ENCODE measurements at regions not wholly inside any gene's neighbourhood (a gene's known extent, or its start where the extent isn't known, plus 50 kb on each side); places are given as distances from the start of the nearest gene placed in this dataset.

- no peak for DNase-seq
Measured at GRCh38 chr4:181181331-181181730, 1061.9 kb upstream of the TENM3 start.

DNA sequence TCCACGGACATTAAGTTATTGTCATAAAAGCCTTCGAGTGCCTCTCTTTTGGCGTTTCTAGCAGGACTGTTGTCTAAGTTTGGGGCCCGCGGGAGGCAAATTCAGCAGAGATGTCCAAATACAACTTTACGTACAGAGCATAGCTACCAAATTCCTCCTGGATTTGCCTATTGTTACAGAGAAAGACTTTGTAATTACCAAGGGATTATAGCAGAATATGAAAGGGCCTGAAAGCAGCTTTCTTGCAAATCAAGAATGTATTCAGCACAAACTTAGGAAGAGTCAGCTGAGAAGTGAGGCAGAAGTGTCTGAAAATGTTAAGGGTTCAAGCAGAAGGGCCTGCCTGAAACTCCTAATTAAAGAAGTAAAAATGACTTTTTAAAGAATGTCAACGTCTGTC, 1053.5 kb upstream of the TENM3 start:
- DNase-seq = no peak

DNA sequence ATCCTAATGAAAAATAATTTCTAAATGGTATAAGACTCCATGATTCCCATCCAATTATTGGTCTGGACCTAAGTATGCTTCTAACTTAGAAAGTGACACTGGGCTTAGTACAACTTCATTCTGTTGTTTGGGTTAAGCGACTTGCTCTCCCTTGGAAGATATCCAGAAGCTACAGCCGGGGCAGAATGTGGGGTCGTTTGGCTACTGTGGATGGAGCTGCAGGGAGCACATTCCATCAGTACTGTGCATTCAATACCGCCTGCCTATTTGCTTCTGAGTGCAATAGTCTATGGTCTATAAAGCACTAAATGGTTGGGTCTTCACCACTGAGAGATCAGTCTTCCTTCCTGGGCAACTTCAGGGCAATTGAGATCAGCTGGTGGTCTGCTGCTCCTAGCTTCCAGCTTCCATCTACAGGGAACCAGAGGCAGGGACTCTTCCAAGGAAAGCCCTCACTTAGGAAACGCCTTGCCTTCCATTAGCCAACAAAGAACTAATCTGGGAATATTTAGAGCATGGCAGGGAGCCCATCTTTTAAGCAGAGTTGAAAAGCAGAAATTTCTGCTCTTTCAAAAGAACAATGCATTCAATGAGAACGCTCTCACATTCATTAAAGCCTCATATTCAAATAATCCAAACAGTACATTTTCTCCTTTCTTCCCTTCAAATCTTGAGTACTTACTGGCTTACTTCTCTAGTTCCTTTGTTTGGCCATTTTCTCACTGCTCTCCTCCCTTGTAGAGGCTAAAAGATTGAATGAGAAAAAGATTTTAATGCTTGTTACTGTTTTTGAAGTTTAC, 1049.9 kb upstream of the TENM3 start:
- no peak for DNase-seq

DNA sequence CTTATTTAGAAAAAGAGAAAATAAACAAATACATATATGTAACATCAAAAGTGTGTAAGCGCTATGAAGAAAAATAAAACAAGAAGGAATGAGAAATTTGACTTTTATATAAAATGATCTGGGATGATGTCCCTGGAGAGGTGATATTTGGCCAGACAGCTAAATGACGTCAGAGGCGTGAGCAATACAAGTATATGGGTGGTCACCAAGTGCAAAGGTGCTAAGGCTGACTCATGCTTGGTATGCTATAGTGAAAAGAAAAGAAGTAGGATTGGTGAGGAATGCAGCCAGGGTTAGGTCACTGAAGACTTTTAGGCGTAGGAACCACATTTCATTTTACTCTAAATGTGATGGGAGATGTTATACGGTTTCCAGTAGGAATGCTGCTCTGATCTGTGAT, 1049.1 kb upstream of the TENM3 start:
- DNase-seq = no peak

- DNase-seq = no peak
Measured at GRCh38 chr4:181200076-181200475, 1043.1 kb upstream of the TENM3 start.

DNA sequence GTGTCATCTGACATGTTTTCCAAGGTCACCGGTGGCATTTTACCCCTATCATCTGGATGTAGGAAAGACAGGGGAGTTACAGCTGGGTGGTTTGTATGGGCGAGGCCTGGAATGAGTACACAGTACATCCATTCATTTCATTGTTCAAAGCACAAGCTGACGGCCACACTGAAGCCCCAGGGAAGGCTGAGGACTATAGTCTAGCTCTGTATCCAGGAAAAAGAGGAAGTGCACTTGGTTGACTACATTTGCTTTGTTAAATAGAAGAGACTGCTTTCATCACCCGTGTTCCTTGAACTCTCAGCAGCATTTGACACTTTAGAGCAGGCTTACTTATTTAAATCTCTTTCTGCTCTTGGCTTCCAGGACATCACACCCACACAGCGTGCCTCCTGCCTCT, 1041.0 kb upstream of the TENM3 start:
- no peak for DNase-seq

DNA sequence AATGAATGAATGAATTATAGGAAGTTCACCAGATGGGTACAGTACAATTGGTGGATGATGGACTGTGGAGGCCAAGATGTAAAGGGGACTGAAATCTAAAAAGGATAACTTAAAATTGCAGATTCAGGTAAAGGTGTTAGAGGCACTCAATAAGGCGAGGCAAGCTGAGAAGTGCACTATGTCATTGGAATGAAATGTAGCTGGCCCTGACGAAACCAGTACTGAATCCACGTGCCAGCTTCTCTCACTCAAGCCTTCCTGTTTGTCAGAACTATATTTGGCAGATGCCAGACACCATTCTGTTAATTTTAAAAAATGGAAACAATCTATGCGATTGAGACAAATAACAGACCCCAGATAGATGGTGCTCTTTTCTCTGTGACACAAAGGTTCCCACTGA, 1039.1 kb upstream of the TENM3 start:
- DNase-seq = no peak

DNA sequence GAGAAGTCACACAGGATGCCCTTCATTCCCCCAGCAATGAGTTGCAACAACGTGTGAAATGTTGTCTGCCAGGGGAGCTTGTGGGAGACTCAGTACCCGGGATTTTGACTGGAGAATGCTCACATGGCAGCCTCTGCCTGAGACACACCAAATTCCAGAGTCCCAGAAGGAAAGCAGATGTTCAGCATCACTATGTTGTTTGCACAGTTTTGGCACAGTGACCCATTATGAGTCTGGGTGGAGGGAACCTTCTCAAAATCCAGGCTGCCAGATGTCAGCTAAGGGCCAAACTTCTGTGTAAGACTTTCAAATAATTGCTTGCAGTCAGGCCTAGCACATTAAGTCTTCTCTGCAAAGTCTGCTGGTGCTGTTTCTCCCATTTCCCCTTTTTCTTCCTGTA, 1029.7 kb upstream of the TENM3 start:
- DNase-seq = no peak

DNA sequence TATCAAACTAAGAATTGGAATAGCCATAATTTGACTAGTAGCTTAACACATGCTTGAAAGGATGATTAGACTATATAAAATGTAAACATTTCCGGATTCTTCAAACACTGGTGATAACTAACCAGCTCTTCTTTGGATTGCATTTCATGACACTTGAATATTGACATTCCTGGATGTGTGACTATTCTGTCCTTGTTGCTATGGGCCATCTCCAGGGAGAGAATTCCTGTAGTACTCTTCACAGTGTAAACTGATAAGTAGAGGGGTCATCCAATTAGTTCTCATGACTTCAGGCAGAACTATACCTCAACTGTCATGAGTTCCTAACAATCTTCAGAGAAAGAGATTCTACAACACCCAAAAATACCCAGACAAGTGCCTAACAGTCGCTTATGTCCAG, 1026.7 kb upstream of the TENM3 start:
- DNase-seq = no peak

DNA sequence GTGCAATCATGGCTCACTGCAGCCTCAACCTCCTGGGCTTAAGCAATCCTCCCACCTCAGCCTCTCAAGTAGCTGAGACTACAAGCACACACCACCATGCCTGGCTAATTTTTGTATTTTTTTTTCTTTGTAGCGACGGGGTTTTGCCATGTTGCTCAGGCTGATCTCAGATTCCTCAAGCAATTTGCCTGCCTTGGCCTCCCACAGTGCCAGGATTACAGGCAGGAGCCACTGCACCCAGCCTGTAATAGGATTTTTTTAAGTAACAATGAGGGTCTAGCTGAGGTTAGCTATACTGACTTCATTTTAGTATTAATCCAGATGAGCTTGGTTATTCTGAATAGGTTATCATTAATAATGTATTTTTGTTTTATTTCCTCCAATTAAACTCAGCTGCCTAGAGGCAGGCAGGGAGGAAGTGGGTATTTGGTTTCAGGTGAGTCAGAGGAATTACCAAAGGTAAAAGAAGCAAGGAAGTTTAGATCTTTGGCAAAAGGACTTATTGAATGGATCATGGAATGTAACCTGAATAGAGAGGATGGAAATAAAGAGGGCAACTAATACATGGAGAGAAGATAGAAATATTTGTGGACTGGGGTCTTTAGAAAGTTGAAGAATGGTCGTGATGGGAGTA, 1023.3 kb upstream of the TENM3 start:
- DNase-seq = no peak

DNA sequence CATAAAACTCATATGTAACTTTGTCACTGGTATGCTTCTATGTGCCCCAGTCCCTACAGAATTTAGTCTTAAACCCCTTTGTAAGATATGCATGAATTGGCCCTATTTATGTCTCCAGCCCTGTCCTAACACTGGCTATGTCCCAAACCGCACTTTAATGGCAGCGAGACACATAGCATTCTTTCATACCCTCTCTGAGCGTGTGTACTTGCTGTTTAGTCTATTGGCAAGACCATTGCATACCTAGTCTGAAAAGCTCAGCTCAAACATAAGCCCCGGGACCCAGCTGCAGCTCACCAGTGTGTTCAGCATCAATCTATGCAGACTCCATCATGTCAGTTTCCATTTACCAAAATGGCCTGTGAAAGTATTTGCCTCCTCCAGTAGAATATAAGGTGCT, 1018.4 kb upstream of the TENM3 start:
- no peak for DNase-seq

GRCh38 chr4:181225616-181226261, 1017.5 kb upstream of the TENM3 start:
- DNase-seq = no peak

DNA sequence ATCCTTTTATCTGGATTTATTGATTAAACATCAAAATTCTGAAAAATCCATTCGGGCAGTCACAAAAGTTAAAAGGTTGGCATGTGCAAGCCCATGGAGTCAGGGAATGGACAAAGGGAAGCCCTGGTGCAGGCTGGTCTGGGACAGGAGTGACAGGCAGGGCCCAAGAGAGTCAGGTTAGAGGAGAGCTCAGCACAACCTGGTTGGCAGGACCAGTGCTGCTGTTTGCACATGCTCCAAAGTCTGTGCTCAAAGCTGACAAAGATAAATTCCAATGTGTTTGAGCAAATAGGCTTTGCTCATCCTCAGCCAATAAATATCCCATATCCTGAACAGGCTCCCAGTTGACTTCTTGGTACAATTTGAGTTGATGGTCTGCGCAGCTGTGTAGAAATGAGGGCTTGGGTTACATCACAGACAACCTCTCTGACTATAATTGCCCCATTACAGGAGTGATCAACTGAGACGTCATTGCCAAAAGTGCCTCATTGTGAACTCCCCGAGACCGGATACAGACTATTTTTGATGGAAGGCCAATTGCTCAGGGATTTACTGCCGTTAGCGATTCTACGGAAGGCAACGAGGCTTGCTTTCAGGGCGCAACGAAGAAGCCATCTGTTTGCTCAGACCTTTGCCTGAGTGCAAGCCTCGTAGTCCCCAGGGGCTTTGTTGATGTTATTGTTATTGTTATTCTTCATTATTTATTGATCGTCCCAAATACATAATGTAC, 1008.1 kb upstream of the TENM3 start:
- DNase-seq = no peak

DNA sequence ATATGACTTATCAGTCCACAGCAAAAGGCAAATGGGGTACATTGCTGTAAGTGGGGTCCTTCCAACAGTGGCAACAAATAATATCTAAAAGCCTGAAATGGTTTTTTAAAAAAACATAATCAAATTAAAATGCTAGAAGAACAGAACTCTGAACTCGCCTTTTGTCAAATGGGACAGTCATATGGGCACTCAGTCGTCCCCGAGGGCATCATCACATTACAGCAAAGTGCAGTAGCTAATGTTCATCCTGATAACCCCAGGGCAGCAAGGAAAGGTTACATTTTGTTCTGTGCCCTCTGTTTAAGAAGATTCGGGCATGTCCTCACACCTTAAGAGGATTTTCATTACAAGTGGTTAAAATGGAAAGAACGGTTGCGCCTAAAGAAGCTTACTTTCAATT, 997.9 kb upstream of the TENM3 start:
- no peak for DNase-seq

DNA sequence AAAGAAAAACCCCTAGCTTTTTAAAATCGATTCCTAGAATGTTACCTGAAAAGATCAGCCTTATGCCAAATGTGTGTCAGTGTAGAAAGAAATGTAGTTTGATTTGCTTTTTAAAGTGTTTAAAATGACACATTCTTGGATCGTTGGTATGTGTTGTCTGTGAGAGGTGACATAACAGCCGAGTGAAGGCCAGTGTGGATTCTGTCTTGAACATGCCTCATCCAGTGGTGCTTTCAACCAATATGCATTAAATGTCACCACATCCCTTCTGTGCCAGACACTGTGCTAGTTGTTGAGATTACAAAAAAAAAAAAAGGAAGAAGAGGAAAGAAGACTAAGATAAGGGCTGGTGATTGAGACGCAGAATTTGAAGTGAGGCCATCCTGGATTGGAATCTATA, 994.2 kb upstream of the TENM3 start:
- DNase-seq = no peak

DNA sequence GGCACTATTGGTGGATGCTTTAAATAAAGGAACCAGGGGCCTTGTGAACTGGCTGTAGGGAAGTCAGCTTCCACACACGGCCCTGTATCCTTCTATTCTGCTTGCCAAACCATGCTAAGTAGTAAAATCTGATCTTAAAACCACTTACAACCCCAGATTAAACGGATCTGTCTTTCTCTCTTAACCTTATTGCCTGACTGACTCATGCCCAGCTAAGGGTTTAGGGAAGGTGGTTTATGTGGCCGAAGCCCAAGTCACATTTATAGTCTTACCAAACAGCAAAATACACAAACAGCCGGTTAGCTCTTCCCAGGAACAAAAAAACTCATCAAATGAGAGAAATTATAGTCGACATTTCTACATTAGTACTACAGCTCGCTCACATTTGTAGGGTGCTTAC, 988.4 kb upstream of the TENM3 start:
- DNase-seq = no peak

- no peak for DNase-seq
Measured at GRCh38 chr4:181258569-181258968, 984.6 kb upstream of the TENM3 start.

DNA sequence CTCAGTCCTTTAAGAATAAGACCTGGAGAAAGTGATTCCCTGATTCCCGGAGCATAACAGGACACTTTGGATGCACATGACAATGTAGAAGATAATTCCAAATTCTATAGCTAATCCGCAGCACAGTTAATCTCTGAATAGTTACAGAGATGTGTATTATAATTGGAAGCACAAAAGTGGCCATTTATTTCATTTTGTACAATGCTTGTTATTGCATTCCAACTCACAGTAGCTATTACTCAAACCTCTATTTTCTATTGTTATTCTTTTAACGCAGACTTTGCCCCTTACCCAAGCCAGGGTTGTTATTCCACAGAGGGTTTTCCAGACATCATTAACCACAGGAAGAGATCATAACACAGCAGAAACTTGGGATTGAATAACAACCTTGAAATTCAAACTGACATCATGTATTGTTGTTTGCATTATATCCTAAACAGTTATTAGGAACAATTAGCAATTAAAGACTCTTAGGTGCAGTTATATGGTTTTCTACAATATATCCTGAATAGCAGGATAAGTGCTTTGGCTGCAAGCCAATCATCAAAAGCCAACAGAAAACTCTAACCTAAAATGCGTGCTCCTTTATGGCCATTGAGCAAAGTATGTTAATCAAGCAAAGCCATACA, 984.0 kb upstream of the TENM3 start:
- no peak for DNase-seq

DNA sequence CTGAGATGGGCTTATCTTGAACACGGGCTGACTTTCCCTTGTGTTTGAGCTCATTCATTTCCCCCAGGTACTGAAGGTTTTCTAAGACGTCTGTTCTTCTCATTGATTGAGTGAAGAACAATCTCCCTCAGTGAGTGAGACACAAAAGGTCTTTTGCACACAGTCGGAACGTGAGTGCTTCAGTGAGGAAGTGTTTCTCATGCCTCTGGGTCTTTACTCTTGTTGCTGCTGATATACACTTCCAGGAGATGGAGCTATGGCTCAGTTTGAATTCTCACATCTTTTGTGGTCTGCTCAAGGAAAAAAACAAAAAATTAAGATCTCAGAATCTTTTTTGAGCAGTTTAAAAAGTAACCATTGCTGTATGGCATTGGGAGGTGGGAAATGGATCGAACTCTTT, 981.9 kb upstream of the TENM3 start:
- DNase-seq = no peak

DNA sequence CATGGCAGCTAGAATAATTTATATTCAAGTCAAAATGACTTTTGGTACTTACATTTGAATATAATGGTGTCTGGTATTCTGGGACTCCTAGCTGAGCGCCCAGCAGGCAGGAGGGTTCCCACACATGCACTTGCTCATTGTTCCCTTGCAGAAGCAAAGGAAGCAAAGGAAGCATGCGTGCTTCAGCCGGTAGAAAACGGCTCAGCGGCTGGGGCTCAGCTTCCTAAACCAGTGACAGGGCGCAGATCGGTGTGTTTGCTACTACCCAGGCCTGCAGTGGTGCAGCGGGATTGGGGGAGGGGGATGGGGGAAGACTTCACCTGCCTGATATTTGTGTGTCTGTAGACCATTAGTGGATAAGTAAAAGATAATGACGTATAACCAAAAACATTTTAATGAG, 978.3 kb upstream of the TENM3 start:
- no peak for DNase-seq

GRCh38 chr4:181265370-181265769, 977.8 kb upstream of the TENM3 start:
- DNase-seq = no peak

- DNase-seq = no peak
Measured at GRCh38 chr4:181271116-181271640, 972.0 kb upstream of the TENM3 start.

DNA sequence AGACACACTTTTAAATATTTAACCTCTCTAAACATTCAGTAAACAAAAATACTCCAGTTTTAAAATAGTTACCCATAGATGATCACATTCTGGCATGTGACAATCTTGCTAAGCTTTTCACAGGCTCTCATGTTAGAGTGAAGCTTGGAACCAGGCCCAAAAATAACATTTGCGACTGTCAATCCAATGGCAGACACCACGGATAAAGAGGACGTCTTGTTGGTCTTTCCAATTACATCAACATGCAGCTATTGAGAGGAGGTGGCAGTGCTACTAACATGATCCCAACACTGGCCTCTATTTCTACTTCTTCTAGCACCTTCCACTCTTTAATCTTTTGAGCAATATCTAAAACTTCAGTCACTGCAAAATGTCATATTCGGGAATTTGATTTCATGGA, 970.8 kb upstream of the TENM3 start:
- DNase-seq = no peak
